ENCODE measurements at regions not wholly inside any gene's neighbourhood (a gene's known extent, or its start where the extent isn't known, plus 50 kb on each side); places are given as distances from the start of the nearest gene placed in this dataset.

- Histone ChIP-seq H3K4me1 (ENCODE audit: control insufficient read depth in 2 of 3, insufficient read depth in 2 of 3, low read depth in 1 of 3, low read length in 3 of 3) (no peaks in the 10 kb centered on the region), H3K27ac (ENCODE audit: low read depth in 2 of 2, low read length in 2 of 2) (no peak overlapping the region), H3K9me3 (ENCODE audit: control insufficient read depth in 2 of 3, insufficient read depth in 1 of 3, low read length in 3 of 3) (no peaks in the 10 kb centered on the region), H3K4me3 (ENCODE audit: low read length in 3 of 3) (no peak overlapping the region), H3K27me3 (ENCODE audit: control insufficient read depth, insufficient read depth, low read length) (no peaks in the 10 kb centered on the region), H3K9ac (ENCODE audit: low read length in 3 of 3) (no peak overlapping the region), H3K36me3 (ENCODE audit: control insufficient read depth in 2 of 3, insufficient read depth in 3 of 3, low read length in 3 of 3) (no peaks in the 10 kb centered on the region)
- FAIRE-seq = no peak
- intact Hi-C loops (cut with DNase I) = no loop called here
- TF ChIP-seq CTCF (IDR thresholded peaks at IDR 0.05; ENCODE audit: borderline replicate concordance, extremely low read depth, insufficient read depth) = no peak
- no peak for DNase-seq
Measured at GRCh38 chr15:46555547-46555946, 920.7 kb downstream of the SQOR start.

GRCh38 chr15:46556010-46556409, 921.2 kb downstream of the SQOR start:
- FAIRE-seq (no peak), DNase-seq (no peak)
- no peak for TF ChIP-seq CTCF (IDR thresholded peaks at IDR 0.05; ENCODE audit: borderline replicate concordance, extremely low read depth, insufficient read depth)
- Histone ChIP-seq H3K9me3 (ENCODE audit: control insufficient read depth in 2 of 3, insufficient read depth in 1 of 3, low read length in 3 of 3) (no peaks in the 10 kb centered on the region), H3K27me3 (ENCODE audit: control insufficient read depth, insufficient read depth, low read length) (no peaks in the 10 kb centered on the region), H3K9ac (ENCODE audit: low read length in 3 of 3) (no peak overlapping the region), H3K36me3 (ENCODE audit: control insufficient read depth in 2 of 3, insufficient read depth in 3 of 3, low read length in 3 of 3) (no peaks in the 10 kb centered on the region), H3K27ac (ENCODE audit: low read depth in 2 of 2, low read length in 2 of 2) (no peak overlapping the region), H3K4me1 (ENCODE audit: control insufficient read depth in 2 of 3, insufficient read depth in 2 of 3, low read depth in 1 of 3, low read length in 3 of 3) (no peaks in the 10 kb centered on the region), H3K4me3 (ENCODE audit: low read length in 3 of 3) (no peak overlapping the region)
- intact Hi-C loops (cut with DNase I) = no loop called here

GRCh38 chr15:46556559-46557379, 921.9 kb downstream of the SQOR start:
- H3K27ac ChIP-seq (ENCODE audit: low read depth in 2 of 2, low read length in 2 of 2) = no peak overlapping the region

More at GRCh38 chr15:46556559-46557379, 921.9 kb downstream of the SQOR start:
- intact Hi-C loops (cut with DNase I) = no loop called here
- Histone ChIP-seq H3K4me1 (ENCODE audit: control insufficient read depth in 2 of 3, insufficient read depth in 2 of 3, low read depth in 1 of 3, low read length in 3 of 3) (no peaks in the 10 kb centered on the region), H3K4me3 (ENCODE audit: low read length in 3 of 3) (no peak overlapping the region), H3K9me3 (ENCODE audit: control insufficient read depth in 2 of 3, insufficient read depth in 1 of 3, low read length in 3 of 3) (no peaks in the 10 kb centered on the region), H3K27me3 (ENCODE audit: control insufficient read depth, insufficient read depth, low read length) (no peaks in the 10 kb centered on the region), H3K9ac (ENCODE audit: low read length in 3 of 3) (no peak overlapping the region), H3K36me3 (ENCODE audit: control insufficient read depth in 2 of 3, insufficient read depth in 3 of 3, low read length in 3 of 3) (no peaks in the 10 kb centered on the region)
- DNase-seq = peak in 2 of 5 donors; percentile 6 to 30
- no peak for FAIRE-seq
- TF ChIP-seq CTCF (IDR thresholded peaks at IDR 0.05; ENCODE audit: borderline replicate concordance, extremely low read depth, insufficient read depth) = no peak
